Right lobe of liver (tissue), 6 donors: ENCODE measurements at regions not wholly inside any gene's neighbourhood (a gene's known extent, or its start where the extent isn't known, plus 50 kb on each side); places are given as distances from the start of the nearest gene placed in this dataset.

Source experiments
- ATAC-seq, 4 donors: fragments of 200-7000 bp; cut with Tn5 transposase; one replicate each; pipeline ENCODE4 v1.9.1; 2020; ENCODE audit warnings: mild to moderate bottlenecking in 4 of 4, moderate library complexity in 4 of 4
- DNase-seq, 3 donors: peaks; one replicate each; pipeline ENCODE4 v3.0.0-alpha.2; 2020
- H3K27ac ChIP-seq, 3 donors: fragments of 200-600 bp; one replicate each; pipeline ENCODE4 v1.8.0; 2022
- H3K27me3 ChIP-seq, 2 donors: fragments of 200-600 bp; one replicate each; pipeline ENCODE4 v1.8.0; 2022
- H3K36me3 ChIP-seq, 4 donors: fragments of 200-600 bp; sonication (generic) in 1 of 4; one replicate each; pipeline versions ENCODE4 v1.5.1 to v1.8.0; 2017 to 2022; ENCODE audit warnings: control low read depth in 1 of 4
- H3K4me1 ChIP-seq, 4 donors: fragments of 200-600 bp; sonication (generic) in 1 of 4; one replicate each; pipeline versions ENCODE4 v1.5.1 to v1.8.0; 2017 to 2022; ENCODE audit warnings: control low read depth in 1 of 4
- H3K4me3 ChIP-seq, 3 donors: fragments of 200-600 bp; one replicate each; pipeline ENCODE4 v1.8.0; 2022
- H3K9me3 ChIP-seq, 4 donors: fragments of 200-600 bp; sonication (generic) in 1 of 4; one replicate each; pipeline versions ENCODE4 v1.5.1 to v1.8.0; 2017 to 2022; ENCODE audit warnings: control low read depth in 1 of 4
- POLR2A ChIP-seq: fragments of 450-650 bp; IDR thresholded peaks from one replicate; pipeline ENCODE4 v1.6.1; 2017; ENCODE audit warnings: antibody characterized with exemption, mild to moderate bottlenecking
- WGBS: methylation state at CpG from one replicate; pipeline ENCODE4 v1.1.6; 2018; ENCODE audit warnings: low coverage, low lambda C conversion rate; ENCODE audit not compliant: insufficient coverage; ENCODE audit errors: missing lambda C conversion rate; 5-methylcytosine and 5-hydroxymethylcytosine counted together
- intact Hi-C, 2 donors: fragments of 100-400 bp; cut with DNase I; formaldehyde crosslinking; loops; one replicate each; pipeline versions ENCODE4 v1.11.2 to v1.14.1; 2022
- TF ChIP-seq, protein P1 (sequence below), 4 donors: fragments of 200-600 bp in 3 of 4; fragments of 450-650 bp in 1 of 4; IDR thresholded peaks; one replicate each; pipeline versions ENCODE4 v1.5.1 to v1.8.0; 2016 to 2022; ENCODE audit warnings: antibody characterized with exemption in 4 of 4, mild to moderate bottlenecking in 2 of 4
- donor health status: DM: no; HTN: yes; CAD: no.
- donor health status: DM: no; HTN: no; CAD: no.
- donor health status: DM: no; HTN: no; CAD: no.
- donor health status: DM: no; HTN: yes; CAD: no.
- donor health status: DM: no; HTN: yes; CAD: no.

DNA sequence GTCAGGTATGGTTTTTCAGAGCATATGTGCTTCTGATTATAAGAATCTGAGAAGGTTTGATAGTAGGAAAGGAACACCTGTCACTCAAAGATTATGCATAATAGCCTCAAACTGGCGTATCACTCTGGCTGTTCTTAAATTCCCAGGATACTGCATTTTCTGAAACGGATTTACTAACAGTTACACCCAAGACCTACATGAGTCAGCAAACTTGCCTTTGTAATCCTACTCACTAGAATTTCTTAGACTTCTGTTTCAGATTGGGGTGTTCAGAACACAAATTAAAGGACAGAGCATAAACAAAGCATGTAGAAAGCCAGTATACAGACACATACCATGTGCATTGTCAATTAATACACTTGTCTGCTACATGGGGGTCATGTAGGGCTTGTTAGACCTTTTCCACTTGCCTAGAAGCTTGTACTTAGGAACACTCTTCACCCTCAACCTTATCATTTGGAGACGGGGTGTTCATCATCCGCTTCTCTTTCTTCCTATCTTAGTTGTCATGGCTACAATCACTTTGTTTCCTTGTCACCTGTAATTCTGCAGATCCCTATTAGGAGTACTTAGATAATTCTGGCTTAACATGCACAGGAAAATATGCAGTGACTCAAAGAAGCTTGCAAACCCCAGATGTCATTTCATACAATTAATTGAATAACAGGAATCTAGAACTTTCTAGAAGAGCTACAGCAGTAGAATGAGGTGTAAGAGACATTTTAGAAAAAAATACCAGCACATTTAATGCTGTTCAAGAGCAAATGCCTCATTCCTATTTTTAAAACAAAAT is 593.0 kb upstream of the TENM3 start:
- DNase-seq (no peak), ATAC-seq (no peak)
- intact Hi-C loops: no loop called here
- Histone ChIP-seq H3K36me3 (no peaks in the 10 kb centered on the region), H3K27ac (no peak overlapping the region), H3K9me3 (no peaks in the 10 kb centered on the region), H3K4me3 (no peak overlapping the region), H3K4me1 (no peaks in the 10 kb centered on the region), H3K27me3 (no peaks in the 10 kb centered on the region)
- no peak for TF ChIP-seq POLR2A
- TF ChIP-seq, protein P1, sequence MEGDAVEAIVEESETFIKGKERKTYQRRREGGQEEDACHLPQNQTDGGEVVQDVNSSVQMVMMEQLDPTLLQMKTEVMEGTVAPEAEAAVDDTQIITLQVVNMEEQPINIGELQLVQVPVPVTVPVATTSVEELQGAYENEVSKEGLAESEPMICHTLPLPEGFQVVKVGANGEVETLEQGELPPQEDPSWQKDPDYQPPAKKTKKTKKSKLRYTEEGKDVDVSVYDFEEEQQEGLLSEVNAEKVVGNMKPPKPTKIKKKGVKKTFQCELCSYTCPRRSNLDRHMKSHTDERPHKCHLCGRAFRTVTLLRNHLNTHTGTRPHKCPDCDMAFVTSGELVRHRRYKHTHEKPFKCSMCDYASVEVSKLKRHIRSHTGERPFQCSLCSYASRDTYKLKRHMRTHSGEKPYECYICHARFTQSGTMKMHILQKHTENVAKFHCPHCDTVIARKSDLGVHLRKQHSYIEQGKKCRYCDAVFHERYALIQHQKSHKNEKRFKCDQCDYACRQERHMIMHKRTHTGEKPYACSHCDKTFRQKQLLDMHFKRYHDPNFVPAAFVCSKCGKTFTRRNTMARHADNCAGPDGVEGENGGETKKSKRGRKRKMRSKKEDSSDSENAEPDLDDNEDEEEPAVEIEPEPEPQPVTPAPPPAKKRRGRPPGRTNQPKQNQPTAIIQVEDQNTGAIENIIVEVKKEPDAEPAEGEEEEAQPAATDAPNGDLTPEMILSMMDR (IDR thresholded peaks at IDR 0.05): no peak
- 32% methylated on average over 4 of the region's 4 CpGs for WGBS

DNA sequence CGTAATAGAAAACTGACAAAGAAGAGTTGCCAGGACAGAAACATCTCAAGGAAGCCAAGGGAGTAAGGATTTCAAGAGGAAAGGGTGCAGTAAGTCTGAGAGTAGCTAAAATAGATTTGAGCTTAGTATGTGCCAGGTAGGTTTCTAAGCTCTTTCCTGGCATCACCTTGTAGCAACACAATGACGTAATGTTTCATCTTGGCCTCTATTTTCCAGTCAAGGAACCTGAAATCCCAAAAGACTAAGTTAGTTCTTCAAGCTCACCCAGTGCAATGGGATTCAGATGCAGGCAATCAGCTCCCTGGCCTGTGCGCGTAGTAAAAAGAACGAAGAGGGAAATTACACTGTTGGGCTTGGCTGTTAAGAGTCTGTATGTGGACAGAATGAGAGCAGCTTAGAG is 586.5 kb upstream of the TENM3 start:
- no peaks in the 10 kb centered on the region for H3K4me1 ChIP-seq
- 66% methylated on average over 5 of the region's 5 CpGs for WGBS
- DNase-seq: no peak
- H3K27me3 ChIP-seq: no peaks in the 10 kb centered on the region
- intact Hi-C loops: no loop called here
- no peak overlapping the region for H3K27ac ChIP-seq
- H3K36me3 ChIP-seq: no peaks in the 10 kb centered on the region
- TF ChIP-seq POLR2A: no peak
- TF ChIP-seq, protein P1 (IDR thresholded peaks at IDR 0.05): no peak
- H3K4me3 ChIP-seq: no peak overlapping the region
- no peak for ATAC-seq
- no peaks in the 10 kb centered on the region for H3K9me3 ChIP-seq

- DNase-seq: no peak
- Histone ChIP-seq H3K9me3 (no peaks in the 10 kb centered on the region), H3K36me3 (no peaks in the 10 kb centered on the region), H3K4me3 (no peak overlapping the region), H3K27me3 (no peaks in the 10 kb centered on the region), H3K27ac (no peak overlapping the region), H3K4me1 (no peaks in the 10 kb centered on the region)
- ATAC-seq: no peak
- intact Hi-C loops: no loop called here
- 44% methylated on average over 3 of the region's 3 CpGs for WGBS
- no peak for TF ChIP-seq POLR2A
- TF ChIP-seq, protein P1 (IDR thresholded peaks at IDR 0.05): no peak
Measured at GRCh38 chr4:181659202-181659601, 584.0 kb upstream of the TENM3 start.

DNA sequence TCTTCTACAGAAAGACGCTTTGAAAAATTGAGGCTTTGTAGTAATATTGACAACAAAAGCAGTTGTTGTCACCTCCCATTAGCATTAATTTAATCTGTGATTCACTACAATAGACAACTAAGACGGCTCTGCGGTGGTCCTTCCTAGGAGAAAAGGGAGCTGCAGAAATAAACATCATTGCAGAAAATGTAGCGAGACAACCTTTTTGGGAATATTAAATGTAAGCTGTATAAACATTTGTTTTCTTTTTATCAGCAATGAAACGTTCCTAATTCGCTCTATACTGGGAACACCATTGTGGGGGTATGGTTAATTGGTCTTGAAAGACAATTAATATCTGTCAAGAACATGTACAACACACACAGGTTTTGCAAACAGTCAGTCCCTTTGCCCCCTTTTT is 583.3 kb upstream of the TENM3 start:
- Histone ChIP-seq H3K9me3 (no peaks in the 10 kb centered on the region), H3K27ac (no peak overlapping the region), H3K4me3 (no peak overlapping the region), H3K4me1 (no peaks in the 10 kb centered on the region), H3K36me3 (no peaks in the 10 kb centered on the region), H3K27me3 (no peaks in the 10 kb centered on the region)
- intact Hi-C loops: no loop called here
- no peak for DNase-seq
- WGBS: 29% methylated on average over 6 of the region's 6 CpGs
- TF ChIP-seq, protein P1 (IDR thresholded peaks at IDR 0.05): no peak
- no peak for TF ChIP-seq POLR2A
- no peak for ATAC-seq
